ENCODE measurements at regions not wholly inside any gene's neighbourhood (a gene's known extent, or its start where the extent isn't known, plus 50 kb on each side); places are given as distances from the start of the nearest gene placed in this dataset.
A peak's percentile ranks its signal among the peaks of the same experiment; 100 is the strongest.

DNA sequence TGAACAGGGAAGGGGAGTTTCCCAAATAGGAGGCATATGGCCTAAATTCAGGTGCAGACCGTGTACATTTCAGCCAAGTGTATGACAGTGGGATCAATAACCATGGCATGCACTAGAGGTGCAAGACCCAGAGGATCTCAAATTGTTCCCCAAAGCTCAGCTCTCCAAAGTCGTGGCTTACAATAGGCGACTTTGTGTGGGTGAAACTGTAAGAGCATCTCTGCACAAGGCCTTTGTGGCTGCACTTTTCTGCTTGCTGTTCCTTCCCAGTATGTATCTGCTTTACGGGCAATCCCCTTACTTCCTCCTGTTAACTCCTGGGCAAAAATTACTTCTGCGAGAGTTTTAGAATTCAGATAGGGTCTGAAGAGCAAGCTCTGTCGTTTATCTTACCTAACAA lies 518.3 kb upstream of the ZFP42 start:
- H3K27me3 ChIP-seq, result no peaks in the 10 kb centered on the region
- H3K27ac ChIP-seq, result no peak overlapping the region
- H4K20me1 ChIP-seq, result no peaks in the 10 kb centered on the region
- no peaks in the 10 kb centered on the region for H3K4me1 ChIP-seq
- no peaks in the 10 kb centered on the region for H3K36me3 ChIP-seq
- H3K9ac ChIP-seq, result no peak overlapping the region
- no peaks in the 10 kb centered on the region for H3K9me3 ChIP-seq
- H3K4me2 ChIP-seq, result no peak overlapping the region
- no peak for TF ChIP-seq Cebpa-rat (IDR thresholded peaks at IDR 0.05)
- no peak overlapping the region for H3K4me3 ChIP-seq

DNA sequence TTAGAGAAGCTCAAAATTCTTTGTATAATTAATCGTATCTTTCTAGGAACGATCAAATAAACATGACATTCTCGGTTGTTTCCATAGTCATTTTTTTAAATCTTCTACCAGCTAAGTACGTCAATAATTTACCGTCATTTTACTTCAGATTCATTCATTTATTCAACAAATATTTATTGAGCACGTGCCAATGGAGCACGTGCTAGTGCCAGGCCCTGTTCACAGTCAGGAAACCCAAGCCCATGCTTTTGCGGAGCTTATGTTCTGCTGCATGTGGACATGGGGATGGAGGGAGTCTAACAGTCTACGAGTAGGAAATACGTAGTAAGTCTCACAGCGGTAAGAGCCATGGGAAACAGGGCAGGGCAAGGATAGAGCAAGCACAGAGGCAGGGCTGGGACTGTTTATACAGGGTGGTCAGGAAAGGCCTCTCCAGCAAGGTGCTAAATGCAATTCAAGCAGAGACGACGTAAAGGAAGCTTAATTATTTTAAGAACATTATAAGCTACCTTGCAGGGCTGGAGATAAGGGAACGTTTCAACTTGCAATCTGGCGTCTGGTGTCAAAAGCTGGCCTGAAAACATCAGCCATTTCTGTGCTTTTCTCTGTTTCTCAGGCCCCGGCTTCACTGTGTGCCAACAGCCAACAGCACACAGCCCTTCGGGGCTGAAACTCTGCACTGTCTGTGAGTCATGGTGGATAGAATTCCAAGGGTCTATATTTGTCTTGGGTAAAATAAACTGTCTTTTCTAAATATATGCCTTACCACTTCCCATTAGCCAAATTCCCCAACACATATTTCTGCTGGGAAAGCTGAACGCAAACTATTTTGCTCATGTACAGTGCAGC lies 517.1 kb upstream of the ZFP42 start:
- H3K4me2 ChIP-seq, result no peak overlapping the region

DNA sequence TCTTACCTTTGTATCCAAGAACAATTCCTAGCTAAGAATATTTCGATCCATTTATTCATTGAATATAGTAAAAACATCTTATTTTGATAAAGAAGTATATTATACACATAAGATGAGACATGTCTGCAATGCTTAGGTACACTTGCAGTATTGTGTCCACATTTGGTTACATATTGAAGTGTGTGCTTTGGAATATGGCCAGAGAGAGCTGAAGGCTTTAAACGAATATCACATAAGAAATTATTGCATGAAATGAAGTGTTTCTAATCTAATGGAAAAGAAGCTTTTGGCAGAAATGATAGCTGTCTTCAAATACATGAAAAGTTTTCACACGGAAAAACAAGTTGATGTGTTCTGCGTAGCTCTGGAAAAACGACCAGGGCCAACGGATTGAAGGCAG lies 516.1 kb upstream of the ZFP42 start:
- H3K4me1 ChIP-seq, result no peaks in the 10 kb centered on the region
- H3K9me3 ChIP-seq, result no peaks in the 10 kb centered on the region
- no peaks in the 10 kb centered on the region for H3K27me3 ChIP-seq
- TF ChIP-seq Cebpa-rat (IDR thresholded peaks at IDR 0.05), result no peak
- H3K36me3 ChIP-seq, result no peaks in the 10 kb centered on the region
- no peaks in the 10 kb centered on the region for H4K20me1 ChIP-seq
- no peak overlapping the region for H3K4me2 ChIP-seq
- no peak overlapping the region for H3K9ac ChIP-seq
- no peak overlapping the region for H3K27ac ChIP-seq
- H3K4me3 ChIP-seq, result no peak overlapping the region

More for the DNA sequence above, 517.1 kb upstream of the ZFP42 start:
- H3K9ac ChIP-seq, result no peak overlapping the region
- H4K20me1 ChIP-seq, result no peaks in the 10 kb centered on the region
- no peaks in the 10 kb centered on the region for H3K9me3 ChIP-seq
- H3K4me1 ChIP-seq, result no peaks in the 10 kb centered on the region
- no peaks in the 10 kb centered on the region for H3K36me3 ChIP-seq
- H3K27ac ChIP-seq, result no peak overlapping the region
- H3K4me3 ChIP-seq, result no peak overlapping the region
- H3K27me3 ChIP-seq, result no peaks in the 10 kb centered on the region
- no peak for TF ChIP-seq Cebpa-rat (IDR thresholded peaks at IDR 0.05)

DNA sequence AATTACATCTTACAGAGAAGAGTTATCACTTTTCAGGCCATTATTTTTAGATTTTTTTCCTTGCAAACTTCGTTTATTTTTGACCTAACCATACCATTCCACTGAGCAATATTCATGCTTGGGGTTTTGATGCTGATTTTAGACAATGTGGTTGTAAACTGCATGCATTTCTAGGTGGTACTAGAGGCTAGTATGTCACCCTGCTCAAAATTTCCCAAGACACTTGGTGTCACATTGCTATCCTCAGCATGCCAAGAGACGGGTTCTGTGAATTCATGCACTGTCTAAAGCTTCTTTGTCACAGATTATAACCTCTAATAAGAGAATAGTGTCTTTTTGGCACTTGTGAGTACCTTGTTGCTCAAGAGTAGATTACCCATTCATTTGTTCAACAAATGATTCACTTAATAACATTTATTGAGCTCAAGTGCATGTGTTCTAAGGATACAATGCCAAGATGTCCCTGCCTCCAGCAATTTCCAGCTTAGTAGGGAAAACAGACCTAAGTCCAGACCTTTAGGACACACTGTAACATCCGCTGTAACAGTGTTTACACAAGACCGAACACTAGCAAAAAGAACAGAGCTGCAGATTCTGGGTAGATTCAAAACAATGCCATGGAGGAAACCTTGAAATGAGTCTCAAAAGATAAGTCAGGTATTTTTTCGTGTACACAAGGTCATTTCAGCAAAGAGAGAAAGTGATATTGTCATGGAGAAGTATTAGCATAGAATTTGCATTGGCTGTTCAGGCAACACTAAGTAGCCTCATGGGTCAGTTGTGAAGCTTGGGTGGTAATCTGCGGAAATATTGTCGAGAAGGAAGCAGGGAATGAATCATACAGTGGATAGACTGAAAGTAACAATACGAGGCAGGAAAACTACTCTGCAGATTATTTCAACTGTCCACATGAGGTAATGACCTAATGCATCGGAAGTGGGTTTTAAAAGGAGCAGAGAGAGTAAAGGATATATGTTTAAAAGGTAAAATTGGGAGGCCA lies 515.1 kb upstream of the ZFP42 start:
- Histone ChIP-seq H3K27ac (no peak overlapping the region), H3K4me2 (no peak overlapping the region), H4K20me1 (no peaks in the 10 kb centered on the region), H3K4me3 (no peak overlapping the region), H3K9me3 (no peaks in the 10 kb centered on the region), H3K27me3 (no peaks in the 10 kb centered on the region), H3K36me3 (no peaks in the 10 kb centered on the region), H3K4me1 (no peaks in the 10 kb centered on the region), H3K9ac (no peak overlapping the region)
- TF ChIP-seq Cebpa-rat (IDR thresholded peaks at IDR 0.05), result no peak

DNA sequence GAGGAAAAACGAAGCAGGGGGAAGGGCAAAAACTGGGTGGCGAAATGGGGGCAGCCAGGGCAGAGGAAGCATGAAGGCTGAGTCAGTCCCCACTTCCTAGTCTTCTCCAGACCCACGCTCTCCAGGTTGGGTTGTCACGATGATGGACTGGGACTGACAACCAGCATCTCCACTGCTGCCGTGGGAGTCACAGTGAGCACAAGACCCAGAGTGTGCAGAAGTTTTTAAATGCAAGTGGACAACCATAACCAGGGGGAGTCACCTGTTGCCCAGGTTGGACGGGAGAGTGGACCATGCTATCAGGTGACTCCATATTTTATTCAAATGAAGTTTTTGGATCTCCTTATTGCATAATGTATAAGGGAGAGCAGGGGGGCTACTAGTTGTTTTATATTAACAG lies 511.4 kb upstream of the ZFP42 start:
- Histone ChIP-seq H3K9ac (no peak overlapping the region), H3K36me3 (no peaks in the 10 kb centered on the region), H4K20me1 (no peaks in the 10 kb centered on the region), H3K4me1 (no peaks in the 10 kb centered on the region), H3K4me2 (no peak overlapping the region), H3K4me3 (no peak overlapping the region), H3K9me3 (peaks cover 19% of the 10 kb centered on the region), H3K27ac (no peak overlapping the region), H3K27me3 (no peaks in the 10 kb centered on the region)
- no peak for TF ChIP-seq Cebpa-rat (IDR thresholded peaks at IDR 0.05)

DNA sequence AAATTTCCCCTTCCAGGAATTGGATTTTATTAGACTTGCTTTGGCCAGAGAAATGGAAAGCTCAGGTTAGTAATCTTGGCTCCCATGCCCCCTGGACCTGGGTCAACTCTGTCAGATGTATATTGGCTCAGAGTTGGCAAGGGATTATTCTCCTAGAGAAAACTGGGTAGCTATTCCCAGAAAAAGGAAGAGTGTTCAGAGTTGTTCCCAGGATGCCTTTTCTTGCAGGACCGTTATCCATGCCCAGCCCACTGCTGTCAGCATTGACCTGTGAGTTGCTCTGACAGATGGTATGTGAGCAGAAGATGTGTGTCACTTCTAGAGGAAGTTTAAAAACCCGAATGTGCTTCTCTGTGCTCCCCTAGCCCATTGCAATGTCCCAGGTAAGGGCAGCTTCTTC lies 509.9 kb upstream of the ZFP42 start:
- no peak for TF ChIP-seq Cebpa-rat (IDR thresholded peaks at IDR 0.05)
- Histone ChIP-seq H3K9ac (no peak overlapping the region), H3K4me2 (no peak overlapping the region), H3K27ac (no peak overlapping the region), H3K9me3 (peaks cover 31% of the 10 kb centered on the region), H3K4me3 (no peak overlapping the region), H3K27me3 (no peaks in the 10 kb centered on the region), H4K20me1 (no peaks in the 10 kb centered on the region), H3K36me3 (no peaks in the 10 kb centered on the region), H3K4me1 (no peaks in the 10 kb centered on the region)

DNA sequence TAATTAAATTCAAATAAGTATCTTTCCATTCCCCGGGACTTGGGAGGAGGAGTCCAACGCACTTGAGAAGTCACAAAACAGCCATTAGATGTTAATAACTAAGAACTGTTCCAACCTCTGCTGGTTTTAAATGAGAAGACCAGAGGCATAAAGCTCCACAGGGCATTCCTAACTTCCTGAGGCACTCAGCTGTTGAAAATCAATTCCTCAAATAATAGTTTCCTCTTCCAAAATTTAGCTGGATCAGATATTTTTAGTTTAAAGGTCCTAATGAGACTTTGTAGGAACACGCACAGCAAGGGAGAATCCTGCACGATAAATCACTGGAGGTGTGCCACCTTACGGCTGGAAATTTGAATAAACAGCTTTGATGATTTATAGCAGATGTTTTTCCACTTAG lies 504.3 kb upstream of the ZFP42 start:
- Histone ChIP-seq H3K4me1 (peaks cover 6% of the 10 kb centered on the region; the same call in 1 of the 2 replicates), H3K36me3 (no peaks in the 10 kb centered on the region), H3K4me3 (no peak overlapping the region), H3K27ac (no peak overlapping the region), H3K9ac (no peak overlapping the region), H3K9me3 (peaks cover 31% of the 10 kb centered on the region), H3K27me3 (no peaks in the 10 kb centered on the region), H3K4me2 (no peak overlapping the region), H4K20me1 (no peaks in the 10 kb centered on the region)
- TF ChIP-seq Cebpa-rat (IDR thresholded peaks at IDR 0.05), result no peak

DNA sequence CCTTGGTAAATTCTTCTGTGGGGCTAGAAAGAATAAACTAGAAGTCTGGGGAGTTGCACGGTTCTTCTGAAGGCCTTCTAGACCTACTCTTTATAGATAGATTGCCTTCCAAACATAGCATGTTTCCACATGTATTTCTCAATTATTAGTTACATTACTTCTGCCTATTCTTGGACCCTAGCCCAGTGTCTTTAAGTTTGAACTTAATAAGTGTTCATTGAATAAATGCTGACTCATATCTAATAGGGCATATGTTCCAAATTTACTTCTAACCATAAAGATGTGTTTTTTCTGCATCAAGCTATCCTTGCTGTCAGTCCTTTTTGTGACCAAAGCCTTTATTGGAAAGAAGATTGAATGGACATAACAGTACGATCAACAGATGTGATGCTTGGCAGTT lies 503.6 kb upstream of the ZFP42 start:
- no peak overlapping the region for H3K27ac ChIP-seq
- no peak for TF ChIP-seq Cebpa-rat (IDR thresholded peaks at IDR 0.05)

DNA sequence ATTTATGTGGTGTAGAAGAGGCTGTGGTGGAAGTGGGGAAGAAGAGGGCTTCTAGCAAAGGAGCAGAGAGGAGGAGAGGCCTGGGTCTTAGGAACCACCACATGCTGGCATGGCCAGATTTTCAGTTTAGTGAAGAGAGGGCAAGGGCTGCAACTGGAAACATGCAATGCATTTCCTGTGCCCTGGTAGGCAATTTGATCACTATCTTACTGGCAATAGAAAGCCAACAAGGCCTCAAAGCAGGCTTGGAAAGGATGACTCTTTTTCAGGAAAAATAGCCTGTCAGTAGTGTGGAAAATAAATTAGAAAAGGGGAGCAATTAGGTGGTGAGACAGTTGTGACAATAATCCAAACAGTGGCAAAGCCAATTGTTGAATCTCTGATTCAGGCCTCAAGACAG lies 501.9 kb upstream of the ZFP42 start:
- H3K4me3 ChIP-seq, result no peak overlapping the region
- no peak overlapping the region for H3K27ac ChIP-seq
- H3K4me1 ChIP-seq, result peaks cover 11% of the 10 kb centered on the region
- H3K9me3 ChIP-seq, result peaks cover 18% of the 10 kb centered on the region
- H3K27me3 ChIP-seq, result no peaks in the 10 kb centered on the region
- peak overlapping the region; percentile 50; the same call in 1 of the 2 replicates for H3K4me2 ChIP-seq
- no peak overlapping the region for H3K9ac ChIP-seq
- TF ChIP-seq Cebpa-rat (IDR thresholded peaks at IDR 0.05), result no peak
- no peaks in the 10 kb centered on the region for H3K36me3 ChIP-seq
- H4K20me1 ChIP-seq, result no peaks in the 10 kb centered on the region

More for the DNA sequence above, 503.6 kb upstream of the ZFP42 start:
- Histone ChIP-seq H3K9me3 (peaks cover 31% of the 10 kb centered on the region), H3K9ac (no peak overlapping the region), H4K20me1 (no peaks in the 10 kb centered on the region), H3K27me3 (no peaks in the 10 kb centered on the region), H3K4me2 (no peak overlapping the region), H3K4me3 (no peak overlapping the region), H3K4me1 (peaks cover 11% of the 10 kb centered on the region), H3K36me3 (no peaks in the 10 kb centered on the region)

DNA sequence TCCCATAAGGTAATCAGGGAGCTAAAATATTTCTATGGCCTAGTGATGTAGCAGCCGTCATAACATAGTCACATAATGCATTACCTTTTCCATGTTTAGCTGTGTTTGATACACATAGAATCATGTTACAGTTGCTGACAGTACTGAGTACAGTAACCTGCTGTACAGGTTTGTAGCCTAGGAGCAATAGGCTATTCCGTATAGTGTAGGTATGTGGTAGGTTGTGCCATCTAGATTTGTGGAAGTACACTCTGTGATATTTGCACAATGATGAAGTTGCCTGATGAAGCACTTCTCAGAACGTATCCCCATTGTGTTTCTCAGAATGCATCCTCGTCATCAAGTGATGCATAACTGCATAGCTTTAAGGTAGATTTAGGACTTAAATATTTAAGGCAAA lies 495.6 kb upstream of the ZFP42 start:
- H3K4me1 ChIP-seq, result peaks cover 5% of the 10 kb centered on the region
- H4K20me1 ChIP-seq, result no peaks in the 10 kb centered on the region
- H3K4me2 ChIP-seq, result no peak overlapping the region
- H3K9me3 ChIP-seq, result peaks cover 1% of the 10 kb centered on the region
- no peak overlapping the region for H3K4me3 ChIP-seq
- no peak overlapping the region for H3K9ac ChIP-seq
- no peaks in the 10 kb centered on the region for H3K27me3 ChIP-seq
- no peak for TF ChIP-seq Cebpa-rat (IDR thresholded peaks at IDR 0.05)
- H3K36me3 ChIP-seq, result no peaks in the 10 kb centered on the region
- no peak overlapping the region for H3K27ac ChIP-seq
